Non-pigmented ciliary epithelial cell (primary cell): ENCODE measurements at regions not wholly inside any gene's neighbourhood (a gene's known extent, or its start where the extent isn't known, plus 50 kb on each side); places are given as distances from the start of the nearest gene placed in this dataset.

Source experiments
- DNase-seq: peaks from one replicate; pipeline ENCODE4 v3.0.0-alpha.2; 2010; ENCODE audit warnings: low read depth

GRCh38 chr1:47574451-47575165, 136.8 kb downstream of the FOXD2 start:
- no peak for DNase-seq

- peak; percentile 68 for DNase-seq
These were observed 138.3 kb downstream of the FOXD2 start for GRCh38 chr1:47575855-47576757.

- no peak for DNase-seq
These were observed 138.9 kb downstream of the FOXD2 start for GRCh38 chr1:47576758-47577115.

GRCh38 chr1:47577303-47578025, 139.6 kb downstream of the FOXD2 start:
- DNase-seq, result no peak

- no peak for DNase-seq
These were observed 140.3 kb downstream of the FOXD2 start for GRCh38 chr1:47578026-47578720.

GRCh38 chr1:47578721-47579419, 141.0 kb downstream of the FOXD2 start:
- no peak for DNase-seq

GRCh38 chr1:47579809-47580208, 142.0 kb downstream of the FOXD2 start:
- no peak for DNase-seq

GRCh38 chr1:47580451-47580995, 142.7 kb downstream of the FOXD2 start:
- DNase-seq, result no peak

- DNase-seq, result no peak
These were observed 145.2 kb downstream of the FOXD2 start for GRCh38 chr1:47582891-47583608.

- DNase-seq, result no peak
These were observed 146.4 kb downstream of the FOXD2 start for GRCh38 chr1:47584249-47584648.

- DNase-seq, result no peak
These were observed 147.5 kb downstream of the FOXD2 start for GRCh38 chr1:47585141-47585902.

- DNase-seq, result no peak
These were observed 150.2 kb downstream of the FOXD2 start for GRCh38 chr1:47587891-47588582.

GRCh38 chr1:47590523-47591225, 152.8 kb downstream of the FOXD2 start:
- no peak for DNase-seq

GRCh38 chr1:47591801-47592200, 154.0 kb downstream of the FOXD2 start:
- DNase-seq, result no peak

GRCh38 chr1:47592296-47593012, 154.6 kb downstream of the FOXD2 start:
- DNase-seq, result no peak

GRCh38 chr1:47593013-47593568, 155.2 kb downstream of the FOXD2 start:
- DNase-seq, result no peak

GRCh38 chr1:47593598-47594285, 155.9 kb downstream of the FOXD2 start:
- no peak for DNase-seq
